Spleen (tissue), 7 donors: ENCODE measurements at regions not wholly inside any gene's neighbourhood (a gene's known extent, or its start where the extent isn't known, plus 50 kb on each side); places are given as distances from the start of the nearest gene placed in this dataset.

Source experiments
- CTCF ChIP-seq, 11 experiments: fragments of 200-600 bp in 7 of 11; fragments of 450-650 bp in 4 of 11; sonication (generic) in 4 of 11; IDR thresholded peaks in 8 of 11; conservative IDR thresholded peaks in 3 of 11; 1 replicate in 7 of 11; 2 replicates in 4 of 11; pipeline versions ENCODE4 v1.4.0 to v1.8.0; 2016 to 2021; ENCODE audit warnings: antibody characterized with exemption in 11 of 11, inconsistent platforms in 4 of 11, mild to moderate bottlenecking in 1 of 11
- POLR2AphosphoS5 ChIP-seq, 3 donors: sonication (generic); formaldehyde crosslinking; IDR thresholded peaks; one replicate each; pipeline ENCODE4 v1.5.1; 2017; ENCODE audit warnings: antibody characterized with exemption in 3 of 3
- donor health status: DM: no; HTN: no; CAD: no; lungs with moderate emphysema.
- donor health status: DM: no; HTN: no; CAD: no.
- donor health status: DM: no; HTN: no; CAD: no.

GRCh38 chr11:116656011-116656410 lies 116.8 kb downstream of the BUD13 start:
- no peak for TF ChIP-seq CTCF (IDR thresholded peaks at IDR 0.05 in 8 of 11, conservative IDR thresholded peaks at IDR 0.05 in 3 of 11)
- TF ChIP-seq POLR2AphosphoS5 (IDR thresholded peaks at IDR 0.05): no peak
